ENCODE measurements at regions not wholly inside any gene's neighbourhood (a gene's known extent, or its start where the extent isn't known, plus 50 kb on each side); places are given as distances from the start of the nearest gene placed in this dataset.

DNA sequence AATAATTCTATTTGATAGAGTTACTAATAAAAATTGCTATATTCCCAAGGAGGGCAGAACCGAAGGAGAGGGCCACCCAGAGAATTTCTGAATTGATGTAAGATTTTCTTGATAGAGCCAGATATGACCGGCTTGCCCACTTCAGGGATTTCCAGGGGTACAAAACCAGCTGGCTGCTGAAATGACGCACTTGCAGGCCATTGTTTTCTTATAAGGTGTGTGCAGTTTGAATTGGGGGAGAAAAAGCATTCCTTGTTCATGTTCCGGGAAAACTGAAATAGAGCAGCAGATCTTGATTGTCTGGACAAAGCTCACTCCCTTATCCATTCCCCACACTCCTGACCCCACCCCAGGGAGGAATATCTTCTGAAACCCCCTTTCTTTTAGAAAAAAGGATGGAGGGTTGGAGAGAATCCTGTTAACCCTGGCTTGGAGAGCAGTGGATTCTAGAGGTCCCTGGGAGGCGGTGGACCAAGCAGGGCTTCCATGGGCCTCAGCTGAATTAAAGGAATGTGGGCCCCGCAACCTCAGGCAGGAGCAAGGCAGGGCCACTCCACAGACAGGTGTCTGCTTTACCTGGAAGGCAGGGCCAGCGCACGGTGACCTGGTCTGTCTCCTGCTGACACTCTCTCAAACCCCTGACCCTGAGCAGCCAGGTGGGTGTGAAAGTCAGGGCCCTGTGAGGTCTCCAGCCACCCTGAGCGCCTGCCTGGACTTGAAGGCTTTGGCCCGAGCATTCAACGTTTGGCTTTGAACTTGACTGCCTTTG lies 96.4 kb downstream of the TMEM170B start:
- Histone ChIP-seq H3K27ac (ENCODE audit: low read depth, low read length) (no peak overlapping the region), H3K9ac (ENCODE audit: low read length in 5 of 5) (no peak overlapping the region), H3K36me3 (ENCODE audit: control insufficient read depth in 5 of 5, insufficient read depth in 5 of 5, low read length in 5 of 5) (no peaks in the 10 kb centered on the region), H3K27me3 (ENCODE audit: control insufficient read depth in 5 of 5, insufficient read depth in 4 of 5, low read length in 5 of 5) (no peaks in the 10 kb centered on the region), H3K9me3 (ENCODE audit: control insufficient read depth in 5 of 5, low read length in 5 of 5) (no peaks in the 10 kb centered on the region), H3K4me1 (ENCODE audit: control insufficient read depth in 5 of 5, insufficient read depth in 5 of 5, low read length in 5 of 5) (peaks cover 0 to 3% (median 0%) of the 10 kb centered on the region in 5 donors), H3K4me3 (ENCODE audit: low read depth in 1 of 5, low read length in 5 of 5) (no peak overlapping the region)

- Histone ChIP-seq H3K27ac (ENCODE audit: low read depth, low read length) (no peak overlapping the region), H3K9ac (ENCODE audit: low read length in 5 of 5) (no peak overlapping the region), H3K4me1 (ENCODE audit: control insufficient read depth in 5 of 5, insufficient read depth in 5 of 5, low read length in 5 of 5) (peaks cover 0 to 3% (median 0%) of the 10 kb centered on the region in 5 donors), H3K9me3 (ENCODE audit: control insufficient read depth in 5 of 5, low read length in 5 of 5) (no peaks in the 10 kb centered on the region), H3K4me3 (ENCODE audit: low read depth in 1 of 5, low read length in 5 of 5) (no peak overlapping the region), H3K27me3 (ENCODE audit: control insufficient read depth in 5 of 5, insufficient read depth in 4 of 5, low read length in 5 of 5) (no peaks in the 10 kb centered on the region), H3K36me3 (ENCODE audit: control insufficient read depth in 5 of 5, insufficient read depth in 5 of 5, low read length in 5 of 5) (no peaks in the 10 kb centered on the region)
These were observed 97.4 kb downstream of the TMEM170B start for GRCh38 chr6:11634948-11635347.

GRCh38 chr6:11636121-11636520 lies 98.6 kb downstream of the TMEM170B start:
- Histone ChIP-seq H3K36me3 (ENCODE audit: control insufficient read depth in 5 of 5, insufficient read depth in 5 of 5, low read length in 5 of 5) (no peaks in the 10 kb centered on the region), H3K9me3 (ENCODE audit: control insufficient read depth in 5 of 5, low read length in 5 of 5) (no peaks in the 10 kb centered on the region), H3K27me3 (ENCODE audit: control insufficient read depth in 5 of 5, insufficient read depth in 4 of 5, low read length in 5 of 5) (no peaks in the 10 kb centered on the region), H3K4me3 (ENCODE audit: low read depth in 1 of 5, low read length in 5 of 5) (no peak overlapping the region), H3K27ac (ENCODE audit: low read depth, low read length) (no peak overlapping the region), H3K9ac (ENCODE audit: low read length in 5 of 5) (no peak overlapping the region), H3K4me1 (ENCODE audit: control insufficient read depth in 5 of 5, insufficient read depth in 5 of 5, low read length in 5 of 5) (peaks cover 0 to 3% (median 0%) of the 10 kb centered on the region in 5 donors)

- Histone ChIP-seq H3K27me3 (ENCODE audit: control insufficient read depth in 5 of 5, insufficient read depth in 4 of 5, low read length in 5 of 5) (no peaks in the 10 kb centered on the region), H3K36me3 (ENCODE audit: control insufficient read depth in 5 of 5, insufficient read depth in 5 of 5, low read length in 5 of 5) (no peaks in the 10 kb centered on the region), H3K4me1 (ENCODE audit: control insufficient read depth in 5 of 5, insufficient read depth in 5 of 5, low read length in 5 of 5) (peaks cover 0 to under 1% (median 0%) of the 10 kb centered on the region in 5 donors), H3K27ac (ENCODE audit: low read depth, low read length) (no peak overlapping the region), H3K9me3 (ENCODE audit: control insufficient read depth in 5 of 5, low read length in 5 of 5) (no peaks in the 10 kb centered on the region), H3K4me3 (ENCODE audit: low read depth in 1 of 5, low read length in 5 of 5) (no peak overlapping the region), H3K9ac (ENCODE audit: low read length in 5 of 5) (no peak overlapping the region)
These were observed 99.7 kb downstream of the TMEM170B start for GRCh38 chr6:11637266-11637665.

- Histone ChIP-seq H3K4me1 (ENCODE audit: control insufficient read depth in 5 of 5, insufficient read depth in 5 of 5, low read length in 5 of 5) (no peaks in the 10 kb centered on the region), H3K4me3 (ENCODE audit: low read depth in 1 of 5, low read length in 5 of 5) (no peak overlapping the region), H3K9me3 (ENCODE audit: control insufficient read depth in 5 of 5, low read length in 5 of 5) (no peaks in the 10 kb centered on the region), H3K27me3 (ENCODE audit: control insufficient read depth in 5 of 5, insufficient read depth in 4 of 5, low read length in 5 of 5) (no peaks in the 10 kb centered on the region), H3K36me3 (ENCODE audit: control insufficient read depth in 5 of 5, insufficient read depth in 5 of 5, low read length in 5 of 5) (no peaks in the 10 kb centered on the region), H3K9ac (ENCODE audit: low read length in 5 of 5) (no peak overlapping the region), H3K27ac (ENCODE audit: low read depth, low read length) (no peak overlapping the region)
These were observed 102.1 kb downstream of the TMEM170B start for GRCh38 chr6:11639376-11640235.

DNA sequence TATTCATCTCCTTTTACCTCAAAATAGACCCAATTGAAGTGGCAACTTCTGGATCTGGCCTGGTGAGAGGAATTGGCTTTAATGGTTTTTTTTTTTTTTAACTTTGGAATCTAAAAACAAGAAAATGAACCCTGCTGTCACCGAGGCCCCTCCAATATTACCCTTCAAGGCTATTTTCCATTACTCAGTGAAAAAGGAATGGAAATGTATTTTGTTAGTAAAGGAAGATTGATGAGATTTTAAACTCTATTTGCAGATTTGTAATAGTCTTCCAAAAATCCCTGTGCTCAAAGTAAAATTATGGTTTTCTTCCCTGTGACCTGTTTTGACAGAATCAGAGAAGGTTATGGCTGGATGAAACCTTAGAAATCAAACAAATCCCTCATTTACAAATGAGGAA lies 102.9 kb downstream of the TMEM170B start:
- Histone ChIP-seq H3K9ac (ENCODE audit: low read length in 5 of 5) (no peak overlapping the region), H3K4me3 (ENCODE audit: low read depth in 1 of 5, low read length in 5 of 5) (no peak overlapping the region), H3K27me3 (ENCODE audit: control insufficient read depth in 5 of 5, insufficient read depth in 4 of 5, low read length in 5 of 5) (no peaks in the 10 kb centered on the region), H3K36me3 (ENCODE audit: control insufficient read depth in 5 of 5, insufficient read depth in 5 of 5, low read length in 5 of 5) (no peaks in the 10 kb centered on the region), H3K9me3 (ENCODE audit: control insufficient read depth in 5 of 5, low read length in 5 of 5) (no peaks in the 10 kb centered on the region), H3K4me1 (ENCODE audit: control insufficient read depth in 5 of 5, insufficient read depth in 5 of 5, low read length in 5 of 5) (no peaks in the 10 kb centered on the region), H3K27ac (ENCODE audit: low read depth, low read length) (no peak overlapping the region)

GRCh38 chr6:11644071-11644470 lies 106.5 kb downstream of the TMEM170B start:
- no peak overlapping the region for H3K27ac ChIP-seq (ENCODE audit: low read depth, low read length)
- H3K27me3 ChIP-seq (ENCODE audit: control insufficient read depth in 5 of 5, insufficient read depth in 4 of 5, low read length in 5 of 5), result no peaks in the 10 kb centered on the region
- H3K9me3 ChIP-seq (ENCODE audit: control insufficient read depth in 5 of 5, low read length in 5 of 5), result peaks cover 0 to 6% (median 0%) of the 10 kb centered on the region in 5 donors
- no peak overlapping the region for H3K4me3 ChIP-seq (ENCODE audit: low read depth in 1 of 5, low read length in 5 of 5)
- no peaks in the 10 kb centered on the region for H3K36me3 ChIP-seq (ENCODE audit: control insufficient read depth in 5 of 5, insufficient read depth in 5 of 5, low read length in 5 of 5)
- H3K4me1 ChIP-seq (ENCODE audit: control insufficient read depth in 5 of 5, insufficient read depth in 5 of 5, low read length in 5 of 5), result no peaks in the 10 kb centered on the region
- no peak overlapping the region for H3K9ac ChIP-seq (ENCODE audit: low read length in 5 of 5)

GRCh38 chr6:11644601-11645000 lies 107.1 kb downstream of the TMEM170B start:
- Histone ChIP-seq H3K9me3 (ENCODE audit: control insufficient read depth in 5 of 5, low read length in 5 of 5) (peaks cover 0 to 6% (median 0%) of the 10 kb centered on the region in 5 donors), H3K27ac (ENCODE audit: low read depth, low read length) (no peak overlapping the region), H3K27me3 (ENCODE audit: control insufficient read depth in 5 of 5, insufficient read depth in 4 of 5, low read length in 5 of 5) (no peaks in the 10 kb centered on the region), H3K36me3 (ENCODE audit: control insufficient read depth in 5 of 5, insufficient read depth in 5 of 5, low read length in 5 of 5) (no peaks in the 10 kb centered on the region), H3K4me3 (ENCODE audit: low read depth in 1 of 5, low read length in 5 of 5) (no peak overlapping the region), H3K9ac (ENCODE audit: low read length in 5 of 5) (no peak overlapping the region), H3K4me1 (ENCODE audit: control insufficient read depth in 5 of 5, insufficient read depth in 5 of 5, low read length in 5 of 5) (peaks cover 0 to under 1% (median 0%) of the 10 kb centered on the region in 5 donors)

DNA sequence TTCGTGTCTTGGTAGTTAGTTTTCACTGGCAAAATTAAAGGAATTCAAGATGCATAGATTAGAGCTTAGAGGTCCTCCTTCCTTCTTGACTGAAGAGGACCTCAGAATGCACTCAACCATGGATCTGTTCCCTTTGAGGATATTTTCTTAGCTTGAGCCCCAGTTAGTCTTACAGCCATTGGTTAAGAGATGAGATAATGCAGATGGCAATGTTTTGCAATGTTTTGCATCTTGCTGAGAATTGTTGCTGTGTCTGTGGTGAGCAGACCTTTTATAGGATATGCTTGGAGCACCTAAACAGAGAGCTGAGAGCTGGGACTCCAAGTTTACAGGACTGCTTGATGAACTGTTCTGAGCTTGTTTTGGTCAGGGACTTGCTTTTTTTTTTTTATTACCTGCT lies 107.5 kb downstream of the TMEM170B start:
- H3K9ac ChIP-seq (ENCODE audit: low read length in 5 of 5), result no peak overlapping the region
- H3K36me3 ChIP-seq (ENCODE audit: control insufficient read depth in 5 of 5, insufficient read depth in 5 of 5, low read length in 5 of 5), result no peaks in the 10 kb centered on the region
- no peak overlapping the region for H3K27ac ChIP-seq (ENCODE audit: low read depth, low read length)

GRCh38 chr6:11648436-11648775 lies 110.9 kb downstream of the TMEM170B start:
- Histone ChIP-seq H3K4me1 (ENCODE audit: control insufficient read depth in 5 of 5, insufficient read depth in 5 of 5, low read length in 5 of 5) (peaks cover 0 to 33% (median 0%) of the 10 kb centered on the region in 5 donors), H3K9ac (ENCODE audit: low read length in 5 of 5) (no peak overlapping the region), H3K27me3 (ENCODE audit: control insufficient read depth in 5 of 5, insufficient read depth in 4 of 5, low read length in 5 of 5) (no peaks in the 10 kb centered on the region), H3K27ac (ENCODE audit: low read depth, low read length) (no peak overlapping the region), H3K36me3 (ENCODE audit: control insufficient read depth in 5 of 5, insufficient read depth in 5 of 5, low read length in 5 of 5) (no peaks in the 10 kb centered on the region), H3K4me3 (ENCODE audit: low read depth in 1 of 5, low read length in 5 of 5) (no peak overlapping the region), H3K9me3 (ENCODE audit: control insufficient read depth in 5 of 5, low read length in 5 of 5) (peaks cover 0 to 6% (median 0%) of the 10 kb centered on the region in 5 donors)

More for the DNA sequence above, 107.5 kb downstream of the TMEM170B start:
- Histone ChIP-seq H3K4me3 (ENCODE audit: low read depth in 1 of 5, low read length in 5 of 5) (no peak overlapping the region), H3K4me1 (ENCODE audit: control insufficient read depth in 5 of 5, insufficient read depth in 5 of 5, low read length in 5 of 5) (peaks cover 0 to 4% (median 0%) of the 10 kb centered on the region in 5 donors), H3K27me3 (ENCODE audit: control insufficient read depth in 5 of 5, insufficient read depth in 4 of 5, low read length in 5 of 5) (no peaks in the 10 kb centered on the region), H3K9me3 (ENCODE audit: control insufficient read depth in 5 of 5, low read length in 5 of 5) (peaks cover 0 to 6% (median 0%) of the 10 kb centered on the region in 5 donors)
